GM23338 (cell line): ENCODE measurements at regions not wholly inside any gene's neighbourhood (a gene's known extent, or its start where the extent isn't known, plus 50 kb on each side); places are given as distances from the start of the nearest gene placed in this dataset.

Experiments used
- ATAC-seq: fragments of 200-7000 bp; cut with Tn5 transposase; 3 replicates; pipeline ENCODE4 v1.9.1; 2020
- DNase-seq: peaks from one replicate; pipeline ENCODE4 v3.0.0-alpha.2; 2015; ENCODE audit warnings: low spot score
- H2AFZ ChIP-seq: fragments of 200-600 bp; sonication (generic); 2 replicates; pipeline ENCODE4 v1.8.0; 2016; ENCODE audit warnings: antibody characterized with exemption, mild to moderate bottlenecking, moderate library complexity
- H3F3A ChIP-seq: fragments of 200-600 bp; sonication (generic); replicated peaks from 2 replicates; pipeline ENCODE4 v1.8.0; 2017; ENCODE audit warnings: antibody characterized with exemption, mixed run types, low read depth
- H3K27ac ChIP-seq: fragments of 200-600 bp; sonication (generic); 2 replicates; pipeline ENCODE4 v1.6.1; 2016; ENCODE audit warnings: low read depth
- H3K27me3 ChIP-seq: fragments of 200-600 bp; sonication (generic); 2 replicates; pipeline ENCODE4 v1.8.0; 2016; ENCODE audit warnings: mild to moderate bottlenecking, mixed run types, moderate library complexity; ENCODE audit not compliant: insufficient read depth
- H3K36me3 ChIP-seq: fragments of 200-600 bp; sonication (generic); 2 replicates; pipeline ENCODE4 v1.8.0; 2016; ENCODE audit warnings: mild to moderate bottlenecking; ENCODE audit not compliant: insufficient read depth
- H3K4me1 ChIP-seq: fragments of 200-600 bp; sonication (generic); 2 replicates; pipeline ENCODE4 v1.8.0; 2016; ENCODE audit warnings: mild to moderate bottlenecking, moderate library complexity; ENCODE audit not compliant: insufficient read depth
- H3K4me2 ChIP-seq: fragments of 200-600 bp; sonication (generic); 2 replicates; pipeline ENCODE4 v1.7.1; 2017; ENCODE audit warnings: mixed run types
- H3K4me3 ChIP-seq: fragments of 200-600 bp; sonication (generic); 2 replicates; pipeline ENCODE4 v1.6.1; 2016; ENCODE audit warnings: mixed run types
- H3K79me2 ChIP-seq: fragments of 200-600 bp; sonication (generic); replicated peaks from 2 replicates; pipeline ENCODE4 v1.8.0; 2017; ENCODE audit warnings: mild to moderate bottlenecking; ENCODE audit not compliant: insufficient read depth
- H3K9me2 ChIP-seq: fragments of 200-600 bp; sonication (generic); 2 replicates; pipeline ENCODE4 v1.8.0; 2017; ENCODE audit not compliant: insufficient read depth
- H4K20me1 ChIP-seq: fragments of 200-600 bp; sonication (generic); replicated peaks from 2 replicates; pipeline ENCODE4 v1.8.0; 2017; ENCODE audit warnings: mild to moderate bottlenecking; ENCODE audit not compliant: insufficient read depth
- H3K27ac Mint-ChIP-seq: 2 replicates; pipeline ENCODE4 v1.8.0; 2020; ENCODE audit warnings: inconsistent platforms, mild to moderate bottlenecking, moderate library complexity, mixed read lengths
- H3K27me3 Mint-ChIP-seq: 3 replicates; pipeline ENCODE4 v1.8.0; 2022; ENCODE audit warnings: low read depth, mild to moderate bottlenecking, moderate library complexity, mixed read lengths, inconsistent platforms; ENCODE audit not compliant: insufficient read depth, poor library complexity
- H3K36me3 Mint-ChIP-seq: 3 replicates; pipeline ENCODE4 v1.8.0; 2021; ENCODE audit warnings: low read depth, mild to moderate bottlenecking, inconsistent platforms, moderate library complexity, mixed read lengths
- H3K4me1 Mint-ChIP-seq: 3 replicates; pipeline ENCODE4 v1.8.0; 2020; ENCODE audit warnings: mild to moderate bottlenecking, inconsistent platforms, mixed read lengths
- H3K4me3 Mint-ChIP-seq: 3 replicates; pipeline ENCODE4 v1.8.0; 2021; ENCODE audit warnings: moderate library complexity, mild to moderate bottlenecking, inconsistent platforms, mixed read lengths
- H3K9me3 Mint-ChIP-seq: 3 replicates; pipeline ENCODE4 v1.8.0; 2020; ENCODE audit warnings: moderate library complexity, mild to moderate bottlenecking, inconsistent platforms, mixed read lengths
- CREB1 ChIP-seq: fragments of 250-450 bp; sonication (Bioruptor Pico); IDR thresholded peaks from 2 replicates; pipeline ENCODE4 v1.5.0; 2020; ENCODE audit warnings: low read depth, mild to moderate bottlenecking, moderate library complexity
- EZH2 ChIP-seq: fragments of 200-600 bp; sonication (generic); IDR thresholded peaks from one replicate; pipeline ENCODE4 v1.8.0; 2017; ENCODE audit warnings: antibody characterized with exemption, mild to moderate bottlenecking, low read depth; ENCODE audit not compliant: unreplicated experiment
- EZH2phosphoT487 ChIP-seq: fragments of 200-600 bp; sonication (generic); IDR thresholded peaks from one replicate; pipeline ENCODE4 v1.8.1; 2018; ENCODE audit warnings: antibody characterized with exemption; ENCODE audit not compliant: unreplicated experiment
- JUNB ChIP-seq: IDR thresholded peaks from one replicate; pipeline ENCODE4 v1.6.1; 2016; ENCODE audit warnings: antibody characterized with exemption; ENCODE audit not compliant: unreplicated experiment
- NANOG ChIP-seq: IDR thresholded peaks from 2 replicates; pipeline ENCODE4 v1.6.1; 2016; ENCODE audit warnings: antibody characterized with exemption, borderline replicate concordance
- POLR2AphosphoS5 ChIP-seq: IDR thresholded peaks from 2 replicates; pipeline ENCODE4 v1.6.1; 2016; ENCODE audit warnings: antibody characterized with exemption, low read depth
- STAT1 ChIP-seq: IDR thresholded peaks from one replicate; pipeline ENCODE4 v1.6.1; 2016; ENCODE audit warnings: antibody characterized with exemption; ENCODE audit not compliant: unreplicated experiment
- ZNF114 ChIP-seq: fragments of 250-450 bp; sonication (Bioruptor Pico); IDR thresholded peaks from 2 replicates; pipeline ENCODE4 v1.5.0; 2020; ENCODE audit warnings: mild to moderate bottlenecking, moderate library complexity
- ZNF331 ChIP-seq: fragments of 250-450 bp; sonication (Bioruptor Pico); IDR thresholded peaks from 2 replicates; pipeline ENCODE4 v1.5.0; 2020; ENCODE audit warnings: low read depth, mild to moderate bottlenecking, moderate library complexity
- TF ChIP-seq, protein P1 (sequence below): fragments of 250-450 bp; sonication (Bioruptor Pico); IDR thresholded peaks from 2 replicates; pipeline ENCODE4 v1.5.0; 2020; ENCODE audit warnings: mild to moderate bottlenecking, moderate library complexity
- TF ChIP-seq, protein P2 (sequence below), 2 experiments: fragments of 200-600 bp in 1 of 2; sonication (generic) in 1 of 2; conservative IDR thresholded peaks; 2 replicates each; pipeline versions ENCODE4 v1.5.1 to v1.6.1; 2016 to 2017; ENCODE audit warnings: antibody characterized with exemption in 2 of 2, low read depth in 2 of 2, mild to moderate bottlenecking in 2 of 2, moderate library complexity in 1 of 2
- TF ChIP-seq, protein P3 (sequence below): IDR thresholded peaks from 2 replicates; pipeline ENCODE4 v1.6.1; 2016; ENCODE audit warnings: antibody characterized with exemption
- TF ChIP-seq, protein P4 (sequence below): IDR thresholded peaks from one replicate; pipeline ENCODE4 v1.6.1; 2018; ENCODE audit warnings: antibody characterized with exemption; ENCODE audit not compliant: unreplicated experiment

DNA sequence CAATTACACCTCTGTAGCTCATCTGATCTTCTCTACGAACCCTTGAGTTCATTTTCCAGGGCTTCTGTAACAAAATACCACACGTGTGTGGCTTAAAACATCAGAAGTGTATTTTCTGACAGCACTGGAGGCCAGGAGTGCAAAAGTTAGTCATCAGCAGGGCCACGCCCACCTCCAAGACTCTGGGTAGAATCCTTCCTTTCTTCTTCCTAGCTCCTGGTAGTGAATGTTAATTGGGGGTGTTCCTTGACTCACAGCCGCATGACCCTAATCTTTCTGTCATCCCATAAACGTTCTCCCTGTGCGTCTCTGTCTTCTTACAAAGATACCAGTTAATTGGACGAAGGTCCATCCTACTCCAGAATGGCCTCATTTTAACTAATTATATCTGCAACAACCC lies 115.0 kb downstream of the TRIML1 start:
- ATAC-seq (no peak), DNase-seq (no peak)
- no peaks in the 10 kb centered on the region for H3K36me3 ChIP-seq
- peaks cover 3% of the 10 kb centered on the region; the same call in 2 of the 3 replicates for H3K4me1 Mint-ChIP-seq
- TF ChIP-seq ZNF114 (CRISPR knock-in tag) (no peak), CREB1 (CRISPR knock-in tag) (no peak), EZH2phosphoT487 (no peak), EZH2 (no peak), ZNF331 (CRISPR knock-in tag) (no peak), NANOG (no peak), POLR2AphosphoS5 (no peak), STAT1 (no peak), JUNB (no peak)
- TF ChIP-seq, protein P1, sequence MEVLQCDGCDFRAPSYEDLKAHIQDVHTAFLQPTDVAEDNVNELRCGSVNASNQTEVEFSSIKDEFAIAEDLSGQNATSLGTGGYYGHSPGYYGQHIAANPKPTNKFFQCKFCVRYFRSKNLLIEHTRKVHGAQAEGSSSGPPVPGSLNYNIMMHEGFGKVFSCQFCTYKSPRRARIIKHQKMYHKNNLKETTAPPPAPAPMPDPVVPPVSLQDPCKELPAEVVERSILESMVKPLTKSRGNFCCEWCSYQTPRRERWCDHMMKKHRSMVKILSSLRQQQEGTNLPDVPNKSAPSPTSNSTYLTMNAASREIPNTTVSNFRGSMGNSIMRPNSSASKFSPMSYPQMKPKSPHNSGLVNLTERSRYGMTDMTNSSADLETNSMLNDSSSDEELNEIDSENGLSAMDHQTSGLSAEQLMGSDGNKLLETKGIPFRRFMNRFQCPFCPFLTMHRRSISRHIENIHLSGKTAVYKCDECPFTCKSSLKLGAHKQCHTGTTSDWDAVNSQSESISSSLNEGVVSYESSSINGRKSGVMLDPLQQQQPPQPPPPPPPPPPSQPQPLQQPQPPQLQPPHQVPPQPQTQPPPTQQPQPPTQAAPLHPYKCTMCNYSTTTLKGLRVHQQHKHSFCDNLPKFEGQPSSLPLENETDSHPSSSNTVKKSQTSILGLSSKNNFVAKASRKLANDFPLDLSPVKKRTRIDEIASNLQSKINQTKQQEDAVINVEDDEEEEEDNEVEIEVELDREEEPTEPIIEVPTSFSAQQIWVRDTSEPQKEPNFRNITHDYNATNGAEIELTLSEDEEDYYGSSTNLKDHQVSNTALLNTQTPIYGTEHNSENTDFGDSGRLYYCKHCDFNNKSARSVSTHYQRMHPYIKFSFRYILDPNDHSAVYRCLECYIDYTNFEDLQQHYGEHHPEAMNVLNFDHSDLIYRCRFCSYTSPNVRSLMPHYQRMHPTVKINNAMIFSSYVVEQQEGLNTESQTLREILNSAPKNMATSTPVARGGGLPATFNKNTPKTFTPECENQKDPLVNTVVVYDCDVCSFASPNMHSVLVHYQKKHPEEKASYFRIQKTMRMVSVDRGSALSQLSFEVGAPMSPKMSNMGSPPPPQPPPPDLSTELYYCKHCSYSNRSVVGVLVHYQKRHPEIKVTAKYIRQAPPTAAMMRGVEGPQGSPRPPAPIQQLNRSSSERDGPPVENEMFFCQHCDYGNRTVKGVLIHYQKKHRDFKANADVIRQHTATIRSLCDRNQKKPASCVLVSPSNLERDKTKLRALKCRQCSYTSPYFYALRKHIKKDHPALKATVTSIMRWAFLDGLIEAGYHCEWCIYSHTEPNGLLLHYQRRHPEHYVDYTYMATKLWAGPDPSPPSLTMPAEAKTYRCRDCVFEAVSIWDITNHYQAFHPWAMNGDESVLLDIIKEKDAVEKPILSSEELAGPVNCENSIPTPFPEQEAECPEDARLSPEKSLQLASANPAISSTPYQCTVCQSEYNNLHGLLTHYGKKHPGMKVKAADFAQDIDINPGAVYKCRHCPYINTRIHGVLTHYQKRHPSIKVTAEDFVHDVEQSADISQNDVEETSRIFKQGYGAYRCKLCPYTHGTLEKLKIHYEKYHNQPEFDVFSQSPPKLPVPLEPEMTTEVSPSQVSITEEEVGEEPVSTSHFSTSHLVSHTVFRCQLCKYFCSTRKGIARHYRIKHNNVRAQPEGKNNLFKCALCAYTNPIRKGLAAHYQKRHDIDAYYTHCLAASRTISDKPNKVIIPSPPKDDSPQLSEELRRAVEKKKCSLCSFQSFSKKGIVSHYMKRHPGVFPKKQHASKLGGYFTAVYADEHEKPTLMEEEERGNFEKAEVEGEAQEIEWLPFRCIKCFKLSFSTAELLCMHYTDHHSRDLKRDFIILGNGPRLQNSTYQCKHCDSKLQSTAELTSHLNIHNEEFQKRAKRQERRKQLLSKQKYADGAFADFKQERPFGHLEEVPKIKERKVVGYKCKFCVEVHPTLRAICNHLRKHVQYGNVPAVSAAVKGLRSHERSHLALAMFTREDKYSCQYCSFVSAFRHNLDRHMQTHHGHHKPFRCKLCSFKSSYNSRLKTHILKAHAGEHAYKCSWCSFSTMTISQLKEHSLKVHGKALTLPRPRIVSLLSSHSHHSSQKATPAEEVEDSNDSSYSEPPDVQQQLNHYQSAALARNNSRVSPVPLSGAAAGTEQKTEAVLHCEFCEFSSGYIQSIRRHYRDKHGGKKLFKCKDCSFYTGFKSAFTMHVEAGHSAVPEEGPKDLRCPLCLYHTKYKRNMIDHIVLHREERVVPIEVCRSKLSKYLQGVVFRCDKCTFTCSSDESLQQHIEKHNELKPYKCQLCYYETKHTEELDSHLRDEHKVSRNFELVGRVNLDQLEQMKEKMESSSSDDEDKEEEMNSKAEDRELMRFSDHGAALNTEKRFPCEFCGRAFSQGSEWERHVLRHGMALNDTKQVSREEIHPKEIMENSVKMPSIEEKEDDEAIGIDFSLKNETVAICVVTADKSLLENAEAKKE (CRISPR knock-in tag), result no peak
- TF ChIP-seq, protein P2, sequence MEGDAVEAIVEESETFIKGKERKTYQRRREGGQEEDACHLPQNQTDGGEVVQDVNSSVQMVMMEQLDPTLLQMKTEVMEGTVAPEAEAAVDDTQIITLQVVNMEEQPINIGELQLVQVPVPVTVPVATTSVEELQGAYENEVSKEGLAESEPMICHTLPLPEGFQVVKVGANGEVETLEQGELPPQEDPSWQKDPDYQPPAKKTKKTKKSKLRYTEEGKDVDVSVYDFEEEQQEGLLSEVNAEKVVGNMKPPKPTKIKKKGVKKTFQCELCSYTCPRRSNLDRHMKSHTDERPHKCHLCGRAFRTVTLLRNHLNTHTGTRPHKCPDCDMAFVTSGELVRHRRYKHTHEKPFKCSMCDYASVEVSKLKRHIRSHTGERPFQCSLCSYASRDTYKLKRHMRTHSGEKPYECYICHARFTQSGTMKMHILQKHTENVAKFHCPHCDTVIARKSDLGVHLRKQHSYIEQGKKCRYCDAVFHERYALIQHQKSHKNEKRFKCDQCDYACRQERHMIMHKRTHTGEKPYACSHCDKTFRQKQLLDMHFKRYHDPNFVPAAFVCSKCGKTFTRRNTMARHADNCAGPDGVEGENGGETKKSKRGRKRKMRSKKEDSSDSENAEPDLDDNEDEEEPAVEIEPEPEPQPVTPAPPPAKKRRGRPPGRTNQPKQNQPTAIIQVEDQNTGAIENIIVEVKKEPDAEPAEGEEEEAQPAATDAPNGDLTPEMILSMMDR (conservative IDR thresholded peaks at IDR 0.05; ENCODE audit: low read depth in 2 of 2), result no peak
- TF ChIP-seq, protein P3, sequence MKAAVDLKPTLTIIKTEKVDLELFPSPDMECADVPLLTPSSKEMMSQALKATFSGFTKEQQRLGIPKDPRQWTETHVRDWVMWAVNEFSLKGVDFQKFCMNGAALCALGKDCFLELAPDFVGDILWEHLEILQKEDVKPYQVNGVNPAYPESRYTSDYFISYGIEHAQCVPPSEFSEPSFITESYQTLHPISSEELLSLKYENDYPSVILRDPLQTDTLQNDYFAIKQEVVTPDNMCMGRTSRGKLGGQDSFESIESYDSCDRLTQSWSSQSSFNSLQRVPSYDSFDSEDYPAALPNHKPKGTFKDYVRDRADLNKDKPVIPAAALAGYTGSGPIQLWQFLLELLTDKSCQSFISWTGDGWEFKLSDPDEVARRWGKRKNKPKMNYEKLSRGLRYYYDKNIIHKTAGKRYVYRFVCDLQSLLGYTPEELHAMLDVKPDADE, result no peak
- TF ChIP-seq, protein P4, sequence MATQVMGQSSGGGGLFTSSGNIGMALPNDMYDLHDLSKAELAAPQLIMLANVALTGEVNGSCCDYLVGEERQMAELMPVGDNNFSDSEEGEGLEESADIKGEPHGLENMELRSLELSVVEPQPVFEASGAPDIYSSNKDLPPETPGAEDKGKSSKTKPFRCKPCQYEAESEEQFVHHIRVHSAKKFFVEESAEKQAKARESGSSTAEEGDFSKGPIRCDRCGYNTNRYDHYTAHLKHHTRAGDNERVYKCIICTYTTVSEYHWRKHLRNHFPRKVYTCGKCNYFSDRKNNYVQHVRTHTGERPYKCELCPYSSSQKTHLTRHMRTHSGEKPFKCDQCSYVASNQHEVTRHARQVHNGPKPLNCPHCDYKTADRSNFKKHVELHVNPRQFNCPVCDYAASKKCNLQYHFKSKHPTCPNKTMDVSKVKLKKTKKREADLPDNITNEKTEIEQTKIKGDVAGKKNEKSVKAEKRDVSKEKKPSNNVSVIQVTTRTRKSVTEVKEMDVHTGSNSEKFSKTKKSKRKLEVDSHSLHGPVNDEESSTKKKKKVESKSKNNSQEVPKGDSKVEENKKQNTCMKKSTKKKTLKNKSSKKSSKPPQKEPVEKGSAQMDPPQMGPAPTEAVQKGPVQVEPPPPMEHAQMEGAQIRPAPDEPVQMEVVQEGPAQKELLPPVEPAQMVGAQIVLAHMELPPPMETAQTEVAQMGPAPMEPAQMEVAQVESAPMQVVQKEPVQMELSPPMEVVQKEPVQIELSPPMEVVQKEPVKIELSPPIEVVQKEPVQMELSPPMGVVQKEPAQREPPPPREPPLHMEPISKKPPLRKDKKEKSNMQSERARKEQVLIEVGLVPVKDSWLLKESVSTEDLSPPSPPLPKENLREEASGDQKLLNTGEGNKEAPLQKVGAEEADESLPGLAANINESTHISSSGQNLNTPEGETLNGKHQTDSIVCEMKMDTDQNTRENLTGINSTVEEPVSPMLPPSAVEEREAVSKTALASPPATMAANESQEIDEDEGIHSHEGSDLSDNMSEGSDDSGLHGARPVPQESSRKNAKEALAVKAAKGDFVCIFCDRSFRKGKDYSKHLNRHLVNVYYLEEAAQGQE, result no peak
- peaks cover 2% of the 10 kb centered on the region for H3K27me3 Mint-ChIP-seq
- H3K27ac Mint-ChIP-seq, result no peak overlapping the region
- no peaks in the 10 kb centered on the region for H3K36me3 Mint-ChIP-seq
- H3K9me3 Mint-ChIP-seq, result no peaks in the 10 kb centered on the region; the same call in 2 of the 3 replicates
- peak overlapping the region; percentile 72; the same call in 1 of the 2 replicates for H2AFZ ChIP-seq
- no peaks in the 10 kb centered on the region for H4K20me1 ChIP-seq
- no peak overlapping the region for H3K4me3 Mint-ChIP-seq
- H3K27me3 ChIP-seq, result no peaks in the 10 kb centered on the region
- no peaks in the 10 kb centered on the region for H3K79me2 ChIP-seq
- H3K4me3 ChIP-seq, result no peak overlapping the region
- H3K27ac ChIP-seq, result no peak overlapping the region
- no peaks in the 10 kb centered on the region; the same call in 1 of the 2 replicates for H3K4me1 ChIP-seq
- H3K4me2 ChIP-seq, result no peak overlapping the region
- no peaks in the 10 kb centered on the region for H3K9me2 ChIP-seq
- no peaks in the 10 kb centered on the region for H3F3A ChIP-seq
